K562 (cell line): ENCODE measurements at regions not wholly inside any gene's neighbourhood (a gene's known extent, or its start where the extent isn't known, plus 50 kb on each side); places are given as distances from the start of the nearest gene placed in this dataset.

Experiments used
- ATAC-seq: fragments of 200-7000 bp; cut with Tn5 transposase; 3 replicates; pipeline ENCODE4 v1.9.1; 2020; ENCODE audit warnings: moderate library complexity
- BruUV-seq: library from RNA; stranded (reverse); fragments of 400-500 nt; replicated peaks from 2 replicates; lab custom pipeline; 2021; lab: Mats Ljungman, UMichigan
- CTCF ChIA-PET: fragments of 300-600 bp; formaldehyde crosslinking; extraction: SDS; loops from one replicate; lab custom pipeline; 2021; ENCODE audit warnings: low intra/inter-chr PET ratio; lab: Yijun Ruan, JAX
- POLR2A ChIA-PET: fragments of 300-600, 350-650 bp; sonication (Branson Sonifier 250); formaldehyde crosslinking; extraction: SDS; loops from one replicate; lab custom pipeline; 2021; ENCODE audit warnings: antibody characterized with exemption, inconsistent platforms; lab: Yijun Ruan, JAX
- DNase-seq, 4 experiments: peaks; one replicate each; pipeline versions ENCODE4 v3.0.0 to v3.0.0-alpha.2; 2011 to 2018; ENCODE audit warnings: low spot score in 3 of 4, mixed read lengths in 3 of 4; ENCODE audit errors: extremely low read depth in 1 of 4
- FAIRE-seq: peaks from 2 replicates; lab custom pipeline; 2011; peaks lifted over from hg19 to GRCh38; lab: Jason Lieb, UNC
- H2AFZ ChIP-seq: 2 replicates; pipeline ENCODE4 v1.6.0; 2011; ENCODE audit warnings: low read depth, low read length, control low read depth, inconsistent platforms
- H3K27ac ChIP-seq: fragments of 200-600 bp; 3 replicates; pipeline ENCODE4 v1.8.0; 2011; ENCODE audit warnings: low read depth, mild to moderate bottlenecking, control low read depth, inconsistent platforms, low read length, moderate library complexity, mixed read lengths; ENCODE audit errors: extremely low read depth
- H3K27me3 ChIP-seq, 2 experiments: fragments of 300-600 bp in 1 of 2; 2 replicates in 1 of 2; 3 replicates in 1 of 2; pipeline versions ENCODE4 v1.6.0 to v1.8.0; 2011; ENCODE audit warnings: inconsistent platforms in 2 of 2, low read length in 2 of 2, mild to moderate bottlenecking in 1 of 2, mixed read lengths in 1 of 2, moderate library complexity in 1 of 2; ENCODE audit not compliant: control insufficient read depth in 2 of 2, insufficient read depth in 2 of 2
- H3K36me3 ChIP-seq: fragments of 300-600 bp; 3 replicates; pipeline ENCODE4 v1.8.0; 2011; ENCODE audit warnings: mild to moderate bottlenecking, low read length, inconsistent platforms; ENCODE audit not compliant: control insufficient read depth, insufficient read depth
- H3K4me1 ChIP-seq, 2 experiments: fragments of 200-600 bp in 1 of 2; replicated peaks in 1 of 2; 2 replicates in 1 of 2; 3 replicates in 1 of 2; pipeline versions ENCODE4 v1.5.1 to v1.8.0; 2011; ENCODE audit warnings: inconsistent platforms in 2 of 2, low read length in 2 of 2, mild to moderate bottlenecking in 1 of 2, mixed read lengths in 1 of 2, moderate library complexity in 1 of 2; ENCODE audit not compliant: control insufficient read depth in 2 of 2, insufficient read depth in 2 of 2
- H3K4me2 ChIP-seq: 2 replicates; pipeline ENCODE4 v1.6.1; 2011; ENCODE audit warnings: low read length, control low read depth, inconsistent platforms, mixed read lengths; ENCODE audit not compliant: insufficient read depth
- H3K4me3 ChIP-seq: fragments of 200-600 bp; sonication (generic), shearing (Covaris generic); 2 replicates; pipeline ENCODE4 v1.5.1; 2016; ENCODE audit warnings: control low read depth, inconsistent platforms
- H3K79me2 ChIP-seq: fragments of 200-600 bp; 3 replicates; pipeline ENCODE4 v1.8.0; 2011; ENCODE audit warnings: low read length, inconsistent platforms; ENCODE audit not compliant: control insufficient read depth, insufficient read depth
- H3K9ac ChIP-seq, 2 experiments: 2 replicates each; pipeline versions ENCODE4 v1.6.0 to v1.6.1; 2011; ENCODE audit warnings: low read depth in 2 of 2, low read length in 2 of 2, control low read depth in 1 of 2, inconsistent platforms in 1 of 2, mild to moderate bottlenecking in 1 of 2, mixed read lengths in 1 of 2; ENCODE audit not compliant: insufficient read depth in 1 of 2
- H3K9me1 ChIP-seq: one replicate; pipeline ENCODE4 v1.6.0; 2011; ENCODE audit warnings: inconsistent platforms, mild to moderate bottlenecking, low read length, moderate library complexity; ENCODE audit not compliant: control insufficient read depth, insufficient read depth
- H3K9me3 ChIP-seq: replicated peaks from 2 replicates; pipeline ENCODE4 v1.5.1; 2011; ENCODE audit warnings: low read depth, low read length, inconsistent platforms; ENCODE audit not compliant: control insufficient read depth, insufficient read depth
- H4K20me1 ChIP-seq: replicated peaks from 2 replicates; pipeline ENCODE4 v1.6.1; 2011; ENCODE audit warnings: low read length, inconsistent platforms, mixed read lengths; ENCODE audit not compliant: control insufficient read depth, insufficient read depth
- EZH2 ChIP-seq: IDR thresholded peaks from 2 replicates; pipeline ENCODE4 v1.6.1; 2012; ENCODE audit warnings: low read depth, mild to moderate bottlenecking, inconsistent platforms, low read length, borderline replicate concordance
- PCBP1 ChIP-seq: fragments of 200-400 bp; formaldehyde crosslinking; IDR thresholded peaks from 2 replicates; pipeline ENCODE4 v1.6.1; 2018; ENCODE audit warnings: mild to moderate bottlenecking, low read depth, low read length; ENCODE audit not compliant: poor library complexity, severe bottlenecking
- PPARD ChIP-seq: fragments of 250-450 bp; sonication (Bioruptor Pico); IDR thresholded peaks from 2 replicates; pipeline ENCODE4 v1.8.0; 2022; ENCODE audit warnings: inconsistent platforms, mild to moderate bottlenecking, moderate library complexity
- WGBS: fragments of 100-300 bp; shearing (Covaris generic); methylation state at CpG from one replicate; pipeline ENCODE4 v1.1.6; 2016; ENCODE audit warnings: low coverage, mixed read lengths; ENCODE audit not compliant: insufficient coverage; ENCODE audit errors: missing lambda C conversion rate; 5-methylcytosine and 5-hydroxymethylcytosine counted together
- in situ Hi-C: fragments of 300-500 bp; cut with MboI; formaldehyde crosslinking; loops from 4 replicates; pipeline ENCODE4 v1.15.0; 2018; ENCODE audit warnings: inconsistent platforms, mixed read lengths
- intact Hi-C: fragments of 100-400 bp; cut with micrococcal nuclease; formaldehyde crosslinking; loops from 2 replicates; pipeline ENCODE4 v1.14.2; 2022

- DNase-seq: no peak
- ChIA-PET POLR2A (no interaction called here), CTCF (no interaction called here)
- H3K27ac ChIP-seq: no peak overlapping the region
- no peak overlapping the region for H3K4me2 ChIP-seq
- H3K9me3 ChIP-seq: no peaks in the 10 kb centered on the region
- BruUV-seq: no TSS peak
- H3K4me3 ChIP-seq: no peak overlapping the region
- no peak for FAIRE-seq
- intact Hi-C loops (no loop called here), in situ Hi-C loops (no loop called here)
- ATAC-seq: no peak
- no peak for TF ChIP-seq PPARD (CRISPR knock-in tag)
- no peak for TF ChIP-seq EZH2
- TF ChIP-seq PCBP1: no peak
- WGBS: 8% methylated on average over 8 of the region's 8 CpGs
- H3K79me2 ChIP-seq: no peaks in the 10 kb centered on the region
- no peak overlapping the region for H2AFZ ChIP-seq
- no peak overlapping the region for H3K9ac ChIP-seq
- peaks cover 3 to 7% of the 10 kb centered on the region in 2 experiments; a peak in 2 of 5 replicates for H3K27me3 ChIP-seq
- H3K4me1 ChIP-seq: peaks cover 4 to 10% of the 10 kb centered on the region in 2 experiments
- no peaks in the 10 kb centered on the region for H3K36me3 ChIP-seq
- no peaks in the 10 kb centered on the region for H3K9me1 ChIP-seq
- no peaks in the 10 kb centered on the region for H4K20me1 ChIP-seq
These were observed 98.6 kb upstream of the NCK2 start for GRCh38 chr2:105645938-105646773.
